SH-SY5Y (cell line): ENCODE measurements at regions not wholly inside any gene's neighbourhood (a gene's known extent, or its start where the extent isn't known, plus 50 kb on each side); places are given as distances from the start of the nearest gene placed in this dataset.

Experiments used
- GATA2 ChIP-seq: IDR thresholded peaks from 2 replicates; pipeline ENCODE4 v1.6.1; 2011; ENCODE audit warnings: mild to moderate bottlenecking, low read depth, low read length
- GATA3 ChIP-seq: IDR thresholded peaks from 2 replicates; pipeline ENCODE4 v1.6.1; 2011; ENCODE audit warnings: low read depth, mild to moderate bottlenecking, low read length, moderate library complexity

DNA sequence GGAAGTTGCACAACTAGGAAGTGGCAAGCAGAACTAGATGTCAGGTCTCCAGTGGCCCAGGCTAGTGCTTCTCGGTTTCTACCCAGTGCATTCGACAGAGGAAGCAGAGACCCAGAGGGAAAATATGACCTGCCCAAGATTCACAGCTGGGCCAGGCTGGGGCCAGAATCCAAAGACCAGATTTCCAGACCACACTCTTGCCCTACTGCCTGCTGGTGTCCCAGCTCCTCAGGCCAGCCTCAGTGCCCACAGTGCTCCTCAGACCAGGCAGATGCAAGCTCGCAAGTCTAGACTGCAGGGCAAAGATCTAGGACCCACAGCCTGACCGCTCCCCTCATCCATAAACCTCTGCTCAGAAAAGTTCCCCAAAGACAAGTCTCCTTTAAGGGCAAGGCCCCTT lies 262.6 kb downstream of the BUD13 start:
- TF ChIP-seq GATA2 (no peak), GATA3 (no peak)
